NOMO-1 treated with DMSO at 0.1 percent for 48 hours (cell line): ENCODE measurements at regions not wholly inside any gene's neighbourhood (a gene's known extent, or its start where the extent isn't known, plus 50 kb on each side); places are given as distances from the start of the nearest gene placed in this dataset.
"Not testable (repeated sequence)": the region's sequence is repeated elsewhere in the genome, so short reads cannot be mapped to it uniquely, and the experiment has no call there.

ENCODE experiments used
- DNase-seq: peaks from one replicate; lab custom pipeline; 2025; ENCODE audit not compliant: unreplicated experiment; lab: John Stamatoyannopoulos, UW

DNA sequence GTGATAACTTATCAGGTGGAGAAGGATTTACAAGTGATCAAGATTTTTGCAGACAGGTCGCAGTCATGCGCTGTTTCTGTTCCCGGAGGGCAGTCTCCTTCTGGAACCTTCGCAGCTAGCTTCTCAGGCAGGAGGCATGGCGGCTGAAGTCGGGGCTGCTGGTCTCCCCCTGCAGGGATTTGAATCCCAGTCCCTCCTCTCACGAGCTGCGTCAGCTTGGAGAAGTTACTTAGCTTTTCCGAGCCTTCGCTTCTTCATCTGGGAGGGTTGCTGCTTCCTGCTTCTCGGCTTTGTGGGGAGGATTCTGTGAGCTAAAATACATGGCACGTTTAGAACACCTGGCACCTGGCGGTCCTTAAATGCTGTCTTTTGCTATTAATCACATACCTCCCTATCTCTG lies 287.8 kb upstream of the FOXF1 start:
- DNase-seq: no peak

DNA sequence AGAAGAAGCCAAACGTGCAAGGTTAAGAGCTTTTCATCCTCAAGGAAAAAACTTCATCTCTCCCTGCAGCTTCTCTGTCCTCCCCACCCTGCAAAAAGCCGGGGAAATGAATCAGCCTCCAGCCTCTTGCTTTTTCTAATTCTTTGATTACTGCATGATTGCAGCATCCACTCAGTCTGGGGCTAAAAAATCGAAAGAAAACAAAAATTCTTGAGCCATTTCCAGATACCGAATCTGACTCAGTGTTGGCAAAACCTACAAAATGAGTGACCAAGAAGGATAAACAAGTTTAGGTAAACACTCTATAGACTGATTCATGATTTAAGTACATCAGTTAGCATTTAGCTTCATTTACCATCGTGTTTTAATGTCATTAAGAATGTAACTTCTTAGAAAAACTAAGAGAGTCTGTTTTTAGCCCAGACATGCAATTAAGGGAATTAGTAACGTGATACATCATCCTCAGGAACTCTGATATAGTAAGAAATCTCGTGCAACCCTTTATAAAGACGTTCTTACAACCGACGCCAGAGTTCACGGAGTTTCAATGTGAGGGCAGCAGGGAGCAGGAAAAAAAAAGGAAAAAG lies 287.3 kb upstream of the FOXF1 start:
- no peak for DNase-seq

DNA sequence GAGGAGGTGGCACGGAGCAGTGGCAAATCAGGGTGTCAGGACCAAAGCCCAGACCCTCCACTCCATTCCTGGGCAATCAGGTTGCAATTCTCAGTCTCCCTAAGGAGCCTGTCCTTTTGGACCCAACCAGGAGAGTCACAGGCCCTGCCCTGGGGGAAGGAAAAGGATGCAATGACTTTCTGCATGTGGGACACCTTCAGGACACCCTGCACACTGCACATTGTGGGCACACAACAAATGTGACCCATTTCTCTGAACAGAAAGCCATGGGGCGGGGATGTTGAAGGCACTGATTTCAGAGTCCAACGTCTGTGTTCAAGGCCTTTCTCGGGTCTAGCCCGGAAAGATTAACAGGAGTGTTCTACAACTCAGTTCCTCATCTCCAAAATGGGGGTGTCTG lies 286.2 kb upstream of the FOXF1 start:
- no peak for DNase-seq

DNA sequence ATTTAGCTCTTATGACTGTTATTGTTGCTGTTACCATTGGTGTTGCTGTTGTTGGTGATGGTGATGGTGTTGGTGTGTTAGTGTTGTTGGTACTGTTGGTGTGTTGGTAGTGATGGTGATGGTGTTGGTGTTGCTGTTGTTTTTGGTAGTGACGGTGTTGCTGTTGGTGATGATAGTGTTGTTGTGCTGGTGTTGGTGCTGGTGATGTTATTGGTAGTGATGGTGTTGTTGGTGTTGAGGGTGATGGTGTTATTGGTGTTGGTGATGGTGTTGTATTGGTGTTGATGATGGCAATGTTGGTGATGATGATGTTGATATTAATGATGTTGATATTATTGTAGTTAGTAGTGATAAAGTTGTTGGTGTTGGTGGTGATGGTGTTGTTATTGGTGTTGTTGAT lies 285.7 kb upstream of the FOXF1 start:
- no peak for DNase-seq

DNA sequence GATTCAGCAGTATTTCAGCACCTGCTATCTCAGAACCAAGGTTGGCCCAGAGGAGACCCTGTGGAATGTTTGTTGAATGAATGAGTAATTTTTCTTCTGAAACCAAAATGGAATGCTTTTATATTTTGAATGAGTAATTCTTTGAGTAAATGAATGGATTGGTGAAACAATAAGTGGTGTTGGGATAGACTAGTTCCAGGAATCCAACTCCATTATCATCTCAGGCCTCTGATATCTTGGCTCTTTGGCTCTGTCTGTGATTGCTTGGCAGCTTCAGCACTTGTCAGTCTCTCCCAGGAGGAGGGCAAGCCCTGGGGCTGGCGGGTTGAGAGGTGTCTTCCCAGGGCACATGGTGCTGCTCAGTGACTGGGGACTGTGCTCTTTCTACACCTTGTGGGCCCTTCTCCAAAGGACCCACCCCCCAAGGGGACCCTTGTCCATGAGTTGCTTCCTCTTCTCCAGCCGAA lies 284.4 kb upstream of the FOXF1 start:
- no peak for DNase-seq

DNA sequence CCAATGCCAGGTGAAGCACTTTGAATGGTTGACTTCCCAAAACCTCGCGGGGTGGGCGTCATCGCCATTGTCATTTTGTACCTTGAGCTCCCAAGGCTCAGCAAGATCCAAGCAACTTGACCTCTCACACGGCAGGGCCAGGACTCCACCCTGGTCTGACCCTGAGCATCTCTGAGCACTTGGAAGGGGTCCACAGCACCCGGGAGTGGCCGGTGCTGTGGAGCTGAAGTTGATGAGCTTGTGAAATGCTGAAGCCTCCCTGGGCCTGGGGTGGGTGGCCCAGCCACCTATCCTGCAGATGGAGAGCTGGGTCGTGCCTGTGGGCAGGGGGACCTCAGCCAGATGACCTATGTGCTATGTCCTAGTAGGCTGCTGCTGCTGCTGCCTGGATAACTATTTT lies 283.3 kb upstream of the FOXF1 start:
- DNase-seq: no peak

DNA sequence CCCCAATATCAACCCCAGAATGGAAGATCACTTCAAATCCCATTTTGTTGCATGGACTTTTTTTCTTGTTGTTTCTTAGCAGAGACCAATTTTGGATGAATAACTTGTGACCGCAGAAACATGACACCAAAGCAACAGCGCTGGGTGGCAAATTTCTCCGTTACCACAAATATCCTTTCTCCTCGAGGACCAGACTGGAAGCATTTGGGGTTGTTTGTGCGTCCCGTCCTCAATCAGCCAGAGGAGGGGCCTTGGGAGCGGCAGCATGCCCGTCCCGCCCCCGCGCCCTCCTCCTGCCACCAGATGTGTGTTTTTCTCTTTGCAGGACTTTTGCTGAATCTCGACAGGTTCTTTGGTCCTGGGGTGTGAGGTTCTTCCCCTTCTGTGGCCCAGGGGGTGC lies 282.5 kb upstream of the FOXF1 start:
- DNase-seq: no peak

DNA sequence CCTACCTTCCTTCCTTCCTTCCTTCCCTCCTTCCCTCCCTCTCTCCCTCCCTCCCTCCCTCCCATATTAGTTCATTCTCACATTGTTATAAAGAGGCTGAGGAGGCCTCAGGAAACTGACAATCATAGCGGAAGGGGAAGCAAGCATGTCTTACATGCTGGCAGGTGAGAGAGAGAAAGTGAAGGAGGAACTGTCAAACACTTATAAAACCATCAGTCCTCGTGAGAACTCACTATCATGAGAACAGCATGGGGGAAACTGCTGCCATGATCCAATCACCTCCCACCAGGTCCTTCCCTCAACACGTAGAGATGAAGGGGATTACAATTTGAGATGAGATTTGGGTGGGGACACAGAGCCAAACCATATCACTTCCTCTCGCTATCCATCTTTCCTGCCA lies 281.6 kb upstream of the FOXF1 start:
- no peak for DNase-seq

DNA sequence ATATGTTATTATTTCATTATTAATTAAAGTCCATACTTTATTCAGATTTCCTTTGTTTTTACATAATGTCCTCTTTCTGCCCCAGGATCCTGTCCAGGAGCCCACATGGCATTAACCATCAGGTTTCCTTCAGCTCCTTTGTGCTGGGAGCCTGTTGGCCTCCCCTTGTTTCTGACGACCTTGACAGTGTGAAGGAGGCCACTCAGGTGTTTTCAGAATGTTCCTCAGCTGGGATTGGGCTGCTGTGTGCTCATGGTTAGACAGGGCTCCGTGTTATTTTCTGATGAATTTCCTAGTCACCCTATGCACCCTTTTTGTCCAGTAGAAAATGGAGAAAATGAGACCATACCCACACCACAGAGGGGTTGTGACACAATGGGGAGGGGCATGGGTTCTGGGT lies 281.0 kb upstream of the FOXF1 start:
- DNase-seq: no peak

DNA sequence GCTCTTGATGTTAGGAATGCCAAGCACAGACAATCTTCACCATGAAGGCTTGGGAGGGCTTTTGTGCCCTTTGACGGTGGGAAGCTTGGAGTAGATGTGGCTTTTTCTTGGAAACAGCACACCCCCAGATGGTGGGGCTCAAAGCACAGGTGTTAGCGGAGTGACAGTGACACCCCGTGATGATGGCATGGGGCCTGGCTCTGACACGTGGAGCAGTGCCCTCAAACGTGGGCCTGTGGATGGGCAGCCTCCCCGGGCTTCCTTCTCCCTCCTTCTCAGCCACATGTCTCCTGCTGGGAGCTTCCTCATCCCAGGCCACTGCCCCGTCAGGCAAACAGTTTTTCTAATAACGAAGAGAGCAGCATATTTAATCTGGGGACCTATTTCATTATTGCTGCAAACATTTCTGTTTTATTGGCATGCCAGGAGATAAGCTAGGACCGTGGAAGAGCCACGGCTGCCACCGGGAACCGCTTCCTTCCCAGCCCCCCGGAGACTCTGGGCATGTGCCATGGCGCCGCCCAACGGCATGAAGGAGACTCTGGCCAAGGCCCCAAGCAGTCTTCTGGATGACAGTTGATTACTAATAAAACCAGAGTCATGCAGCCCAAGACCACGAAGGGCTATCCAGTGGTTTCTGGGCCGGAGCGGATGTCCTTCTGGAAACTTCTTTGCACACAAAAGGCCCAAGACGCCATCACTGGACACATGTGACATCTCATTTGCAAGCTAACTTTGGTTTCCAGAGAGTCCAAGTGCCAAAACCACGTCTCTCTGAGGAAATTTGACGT lies 280.3 kb upstream of the FOXF1 start:
- DNase-seq: no peak

DNA sequence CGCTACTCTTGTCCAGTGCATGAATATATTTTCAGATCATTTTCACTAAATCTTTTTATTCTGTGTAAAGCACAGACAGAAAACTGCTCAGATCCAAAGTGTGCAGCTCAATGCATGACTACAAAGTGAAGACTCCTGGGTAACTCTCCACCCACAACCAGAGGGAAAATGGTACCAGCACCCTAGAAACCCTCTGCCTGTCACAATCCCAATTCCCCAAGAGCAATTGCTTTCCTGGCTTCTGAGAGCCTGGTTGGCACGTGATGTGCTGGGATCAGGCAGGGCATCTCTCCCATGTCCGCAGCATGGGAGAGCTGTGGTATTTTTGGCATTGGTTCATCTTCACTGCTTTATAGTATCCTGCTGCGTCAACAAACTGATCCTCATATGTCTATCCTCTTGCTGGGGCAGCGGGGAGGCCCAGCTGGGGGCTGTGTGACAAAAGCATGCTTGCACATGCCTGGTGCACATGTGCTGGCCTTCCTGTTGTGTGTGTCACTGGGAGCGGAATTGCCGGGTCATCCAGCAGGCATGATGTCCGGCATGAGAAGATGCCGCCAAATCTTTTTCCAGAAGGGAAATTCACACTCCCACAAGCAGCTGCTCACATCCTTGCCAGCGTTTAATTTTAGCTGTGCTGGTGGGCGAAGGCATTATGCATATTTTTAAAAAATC lies 278.9 kb upstream of the FOXF1 start:
- no peak for DNase-seq

DNA sequence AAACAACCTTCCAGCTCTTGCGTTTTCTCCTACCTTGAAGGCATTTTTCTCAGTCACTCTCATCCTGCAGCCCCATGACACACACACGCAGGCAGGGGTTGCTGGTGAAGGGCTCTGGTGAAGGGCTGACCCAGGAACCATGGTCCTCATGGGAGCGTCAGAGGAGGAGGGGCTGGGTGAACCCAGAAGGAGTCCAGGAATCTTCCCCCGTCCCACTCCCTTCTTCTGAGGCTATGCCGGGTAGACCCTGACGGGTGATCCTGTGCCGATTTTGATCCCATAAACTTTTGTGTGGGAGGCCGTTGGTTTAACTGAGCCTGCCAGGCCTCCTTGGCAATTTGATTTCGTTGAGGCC lies 278.4 kb upstream of the FOXF1 start:
- no peak for DNase-seq

DNA sequence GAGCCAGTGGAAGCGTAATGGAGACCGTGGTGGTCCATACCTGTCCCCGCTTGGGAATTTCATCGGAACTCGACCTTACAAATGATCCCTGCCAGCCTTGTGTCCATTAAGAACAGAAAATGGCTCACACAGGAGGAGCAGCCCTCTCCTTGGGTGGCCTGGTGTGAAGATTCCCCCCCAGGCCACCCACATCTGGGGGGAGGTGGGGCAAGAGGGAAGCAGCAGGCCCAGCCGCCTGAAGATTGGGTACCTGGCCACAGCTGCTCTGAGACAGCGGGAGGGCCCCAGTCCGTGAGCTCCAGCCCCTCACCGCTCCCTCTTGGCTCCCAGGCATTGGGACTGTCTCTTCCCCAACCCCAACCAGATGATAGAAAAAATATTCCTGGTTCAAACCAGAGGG lies 277.8 kb upstream of the FOXF1 start:
- no peak for DNase-seq

DNA sequence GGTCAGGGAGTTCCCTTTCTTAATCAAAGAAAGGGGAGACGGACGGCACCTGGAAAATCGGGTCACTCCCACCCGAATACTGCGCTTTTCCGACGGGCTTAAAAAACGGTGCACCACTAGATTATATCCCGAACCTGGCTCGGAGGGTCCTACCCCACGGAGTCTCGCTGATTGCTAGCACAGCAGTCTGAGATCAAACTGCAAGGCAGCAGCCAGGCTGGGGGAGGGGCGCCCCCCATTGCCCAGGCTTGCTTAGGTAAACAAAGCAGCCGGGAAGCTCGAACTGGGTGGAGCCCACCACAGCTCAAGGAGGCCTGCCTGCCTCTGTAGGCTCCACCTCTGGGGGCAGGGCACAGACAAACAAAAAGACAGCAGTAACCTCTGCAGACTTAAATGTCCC lies 276.8 kb upstream of the FOXF1 start:
- not testable (repeated sequence) for DNase-seq

DNA sequence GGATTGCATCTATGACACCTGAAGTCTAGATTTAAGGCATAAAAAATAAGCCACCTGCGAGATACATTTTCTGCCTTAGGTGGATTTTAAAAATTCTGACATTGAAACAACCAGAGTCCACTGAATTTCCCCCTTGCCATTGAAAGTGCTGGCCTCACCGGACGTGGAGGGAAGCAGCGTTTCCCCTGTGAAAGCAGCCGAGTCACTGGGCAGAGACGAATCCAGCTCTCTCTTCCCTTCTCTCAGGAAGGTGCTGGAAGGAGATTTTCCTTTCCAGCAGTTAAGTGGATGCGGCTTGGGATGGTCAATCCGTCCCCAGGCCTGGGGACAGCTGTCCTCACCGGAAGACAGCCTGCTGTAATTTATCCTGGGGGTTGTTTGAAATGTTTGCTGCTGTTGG lies 270.9 kb upstream of the FOXF1 start:
- DNase-seq: no peak

DNA sequence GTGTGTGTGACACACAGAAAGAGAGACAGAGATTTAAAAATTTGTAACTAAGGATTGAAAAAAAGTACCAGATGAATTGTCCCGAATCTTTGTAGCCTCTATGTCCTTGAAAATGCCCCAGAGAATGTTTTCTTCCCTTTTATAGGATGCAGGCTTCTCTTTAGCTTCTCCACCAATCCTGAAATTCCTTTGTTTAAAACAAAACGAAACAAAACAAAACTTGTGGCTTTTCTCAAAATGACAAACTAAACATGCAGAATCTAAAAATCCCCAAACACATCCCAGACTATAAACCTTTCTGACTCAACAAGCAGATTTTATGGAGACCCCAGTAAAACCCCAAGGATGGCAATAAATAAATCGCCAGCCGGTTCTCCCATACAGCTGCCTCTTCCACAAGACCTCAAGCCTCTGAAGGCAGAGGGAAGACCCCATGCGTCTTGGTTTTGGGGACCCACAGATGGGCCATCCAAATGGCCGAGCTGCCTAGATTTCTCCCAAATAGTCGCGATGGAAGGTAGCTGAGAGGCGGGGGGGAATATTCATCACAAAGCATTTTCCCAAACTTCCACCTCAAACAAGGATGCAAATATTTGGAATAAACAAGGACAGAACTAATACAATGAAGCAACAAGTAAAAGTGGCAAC lies 269.5 kb upstream of the FOXF1 start:
- DNase-seq: no peak

DNA sequence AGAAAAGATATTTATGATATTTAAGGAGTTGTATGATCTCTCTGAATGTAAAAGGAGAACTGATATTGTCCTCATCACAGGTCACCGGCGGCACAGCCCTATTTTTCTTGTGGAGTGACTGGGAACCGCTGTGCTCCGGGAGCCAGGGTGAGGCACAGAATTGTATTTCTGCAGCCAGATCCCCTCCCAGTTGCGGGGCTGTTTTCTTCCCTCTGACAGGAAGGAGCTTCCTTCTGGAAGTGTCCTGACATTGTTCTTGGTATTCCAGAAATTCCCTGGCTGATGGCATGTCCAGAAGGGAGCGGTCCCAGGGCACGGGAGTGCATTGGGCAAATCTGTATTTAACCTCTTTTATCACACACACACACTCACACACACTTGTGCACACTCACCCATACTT lies 268.6 kb upstream of the FOXF1 start:
- DNase-seq: no peak

DNA sequence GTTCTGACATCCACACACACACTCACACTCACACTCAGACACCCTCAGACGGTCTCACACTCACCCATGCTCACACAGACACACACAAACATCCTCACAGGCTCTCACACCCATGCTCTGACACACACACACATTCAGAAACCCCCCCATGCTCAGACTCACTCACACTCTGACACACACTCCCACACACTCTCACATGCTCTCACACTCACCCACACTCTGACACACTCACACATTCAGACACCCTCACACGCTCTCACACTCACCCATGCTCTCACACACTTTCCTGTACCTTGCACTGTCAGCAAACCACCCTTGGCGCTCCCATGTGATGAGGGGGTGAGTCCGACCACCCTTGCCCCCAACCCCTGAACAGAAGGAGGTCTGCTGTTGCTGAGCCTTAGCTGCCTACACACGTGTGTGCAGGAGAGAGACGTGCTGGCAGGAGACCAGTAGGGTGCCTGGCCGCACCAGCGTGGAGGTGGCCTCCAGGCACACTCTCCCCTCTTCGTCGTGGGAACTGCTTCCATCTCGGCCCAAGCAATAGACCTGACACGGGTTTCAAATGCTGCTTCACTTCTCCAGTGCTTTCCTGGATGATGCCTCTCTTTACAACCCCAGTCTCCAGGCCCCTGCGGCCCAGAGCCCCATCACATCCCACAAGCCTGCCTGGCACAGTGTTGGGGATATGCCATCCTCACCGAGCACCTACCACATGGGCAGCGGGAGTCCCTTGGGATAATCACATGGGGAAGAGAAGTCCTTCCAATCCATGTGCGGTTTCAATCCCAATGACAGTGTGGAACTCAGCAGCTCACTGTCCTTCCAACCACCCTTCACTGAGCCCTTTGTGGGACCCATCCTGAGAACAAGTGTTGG lies 267.8 kb upstream of the FOXF1 start:
- no peak for DNase-seq

DNA sequence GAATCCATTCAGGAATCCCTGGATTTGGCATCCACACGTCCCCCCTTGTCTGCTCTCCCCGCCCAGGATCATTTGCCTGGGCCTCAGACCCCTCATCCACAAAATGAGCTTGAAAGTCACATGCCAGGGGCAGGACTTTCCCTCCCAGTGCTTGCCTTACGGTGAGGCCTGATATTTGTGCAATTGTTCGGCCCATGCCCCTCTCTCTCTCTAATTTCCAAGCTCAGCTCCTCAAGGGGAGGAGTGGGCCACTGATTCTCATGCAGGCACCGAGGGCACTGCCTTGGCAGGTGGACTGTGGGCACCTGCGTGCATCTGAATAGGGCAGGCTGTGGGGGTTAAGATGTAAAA lies 267.2 kb upstream of the FOXF1 start:
- no peak for DNase-seq

DNA sequence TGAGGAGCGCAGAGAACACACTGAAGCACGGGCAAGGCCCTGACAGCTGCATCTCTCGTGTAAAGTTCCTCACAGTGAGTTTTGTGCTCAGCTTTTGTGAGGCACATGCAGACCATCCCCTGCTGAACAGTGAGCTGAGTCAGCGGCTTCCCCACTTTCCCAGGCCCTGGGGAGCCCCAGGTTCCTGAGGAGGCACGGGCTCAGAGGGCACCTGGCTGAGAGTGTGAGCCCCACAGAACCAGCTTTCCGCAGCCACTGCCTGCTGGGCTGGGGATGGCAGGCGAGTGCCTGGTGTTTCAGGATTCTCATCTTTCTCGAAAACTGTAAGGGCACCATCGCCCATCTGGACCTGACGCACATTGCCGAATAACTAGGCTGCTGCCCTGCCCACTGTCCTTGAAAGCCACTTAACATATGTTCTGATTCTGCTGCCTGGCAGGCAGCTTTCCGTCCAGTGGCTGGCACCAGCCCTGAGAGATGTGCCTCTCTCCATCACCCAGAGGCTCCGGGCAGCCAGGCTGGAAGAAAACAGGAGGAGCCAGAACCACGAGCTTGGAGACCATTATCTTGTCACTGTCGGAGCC lies 266.7 kb upstream of the FOXF1 start:
- no peak for DNase-seq

DNA sequence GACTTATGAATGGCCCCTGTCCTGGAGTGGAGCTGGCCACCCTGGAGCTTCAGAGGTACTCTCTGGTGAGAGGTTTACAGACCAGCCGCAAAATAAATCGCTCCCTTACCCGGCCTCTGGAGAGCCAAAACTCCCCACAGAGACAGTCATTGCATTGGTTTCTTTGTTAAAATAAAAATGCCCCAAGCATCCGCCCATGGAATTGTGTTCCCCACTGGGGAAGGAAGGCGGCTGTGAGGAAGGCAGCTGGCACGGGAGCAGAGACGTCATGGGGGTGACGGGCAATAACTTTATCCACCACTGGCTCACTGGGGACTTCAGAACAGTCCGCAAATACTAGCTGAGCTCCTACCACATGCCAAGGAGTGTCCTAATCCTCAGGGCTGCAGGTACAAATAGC lies 266.2 kb upstream of the FOXF1 start:
- DNase-seq: no peak
